Progenitor cell of endocrine pancreas (in vitro differentiated cells): ENCODE measurements at regions not wholly inside any gene's neighbourhood (a gene's known extent, or its start where the extent isn't known, plus 50 kb on each side); places are given as distances from the start of the nearest gene placed in this dataset.
"Not testable (repeated sequence)": the region's sequence is repeated elsewhere in the genome, so short reads cannot be mapped to it uniquely, and the experiment has no call there.

Experiments
- DNase-seq: peaks from one replicate; pipeline ENCODE4 v3.0.0; 2021; ENCODE audit warnings: low spot score; ENCODE audit not compliant: unreplicated experiment
- H3K27ac Mint-ChIP-seq: 2 replicates; pipeline ENCODE4 v1.8.0; 2021; ENCODE audit warnings: mild to moderate bottlenecking, moderate library complexity, mixed read lengths
- H3K27me3 Mint-ChIP-seq: 2 replicates; pipeline ENCODE4 v1.8.0; 2021; ENCODE audit warnings: mixed read lengths
- H3K36me3 Mint-ChIP-seq: 2 replicates; pipeline ENCODE4 v1.8.0; 2022; ENCODE audit warnings: mixed read lengths; ENCODE audit not compliant: insufficient read depth
- H3K4me1 Mint-ChIP-seq: 2 replicates; pipeline ENCODE4 v1.8.0; 2021; ENCODE audit warnings: low read depth, mixed read lengths
- H3K4me3 Mint-ChIP-seq: 2 replicates; pipeline ENCODE4 v1.8.0; 2021; ENCODE audit warnings: low read depth, mild to moderate bottlenecking, moderate library complexity, mixed read lengths
- H3K9me3 Mint-ChIP-seq: 2 replicates; pipeline ENCODE4 v1.8.0; 2021; ENCODE audit warnings: low read depth, mixed read lengths
- TF ChIP-seq, protein P1 (sequence below): fragments of 200-600 bp; sonication (generic); IDR thresholded peaks from one replicate; pipeline ENCODE4 v1.5.0; 2021; ENCODE audit warnings: antibody characterized with exemption, mild to moderate bottlenecking; ENCODE audit not compliant: unreplicated experiment

DNA sequence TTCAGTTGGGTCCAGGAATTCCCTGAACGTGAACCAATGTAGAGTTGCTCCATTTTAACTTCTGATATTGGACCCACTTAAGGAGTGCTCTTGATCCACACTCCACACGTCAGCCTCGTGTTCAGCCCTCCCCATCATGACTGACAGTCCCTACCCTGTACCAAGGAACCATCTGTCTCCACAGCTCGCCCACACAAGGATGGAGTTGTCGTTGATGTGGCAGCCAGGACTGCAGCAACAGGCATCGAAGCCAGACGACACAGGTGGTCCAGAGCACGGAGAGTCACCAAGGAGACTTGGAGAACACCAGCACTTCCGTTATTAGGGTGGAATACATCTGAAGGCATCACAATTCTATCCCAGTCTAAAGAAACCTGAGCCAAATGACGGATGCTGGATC lies 472.1 kb upstream of the NR3C2 start:
- no peak overlapping the region for H3K4me3 Mint-ChIP-seq
- TF ChIP-seq, protein P1, sequence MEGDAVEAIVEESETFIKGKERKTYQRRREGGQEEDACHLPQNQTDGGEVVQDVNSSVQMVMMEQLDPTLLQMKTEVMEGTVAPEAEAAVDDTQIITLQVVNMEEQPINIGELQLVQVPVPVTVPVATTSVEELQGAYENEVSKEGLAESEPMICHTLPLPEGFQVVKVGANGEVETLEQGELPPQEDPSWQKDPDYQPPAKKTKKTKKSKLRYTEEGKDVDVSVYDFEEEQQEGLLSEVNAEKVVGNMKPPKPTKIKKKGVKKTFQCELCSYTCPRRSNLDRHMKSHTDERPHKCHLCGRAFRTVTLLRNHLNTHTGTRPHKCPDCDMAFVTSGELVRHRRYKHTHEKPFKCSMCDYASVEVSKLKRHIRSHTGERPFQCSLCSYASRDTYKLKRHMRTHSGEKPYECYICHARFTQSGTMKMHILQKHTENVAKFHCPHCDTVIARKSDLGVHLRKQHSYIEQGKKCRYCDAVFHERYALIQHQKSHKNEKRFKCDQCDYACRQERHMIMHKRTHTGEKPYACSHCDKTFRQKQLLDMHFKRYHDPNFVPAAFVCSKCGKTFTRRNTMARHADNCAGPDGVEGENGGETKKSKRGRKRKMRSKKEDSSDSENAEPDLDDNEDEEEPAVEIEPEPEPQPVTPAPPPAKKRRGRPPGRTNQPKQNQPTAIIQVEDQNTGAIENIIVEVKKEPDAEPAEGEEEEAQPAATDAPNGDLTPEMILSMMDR, result no peak

DNA sequence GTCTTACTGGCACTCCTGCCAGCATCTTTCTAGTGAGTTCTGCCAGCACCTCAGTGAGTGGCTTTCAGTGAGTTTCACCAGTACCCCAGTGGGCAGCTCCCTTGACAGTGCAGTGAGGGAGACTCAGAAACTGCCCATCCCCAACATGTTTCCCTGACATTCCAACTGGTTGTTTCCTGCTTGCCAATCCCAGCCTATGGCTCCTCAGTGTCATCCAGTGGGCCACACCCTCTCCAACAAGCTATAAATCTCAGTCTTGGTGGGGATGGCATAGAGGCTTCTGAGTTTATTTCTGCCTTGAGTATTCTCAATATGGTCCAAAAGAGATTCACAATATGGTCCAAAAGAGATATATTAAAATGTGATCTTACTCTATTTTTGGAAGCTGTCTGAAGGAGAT lies 461.2 kb upstream of the NR3C2 start:
- Mint-ChIP-seq H3K36me3 (peaks cover 1% of the 10 kb centered on the region), H3K9me3 (peaks cover 10% of the 10 kb centered on the region), H3K27me3 (no peaks in the 10 kb centered on the region), H3K4me3 (no peak overlapping the region), H3K27ac (no peak overlapping the region), H3K4me1 (peaks cover 5% of the 10 kb centered on the region)
- DNase-seq, result no peak
- TF ChIP-seq, protein P1, result no peak

More for the DNA sequence above, 472.1 kb upstream of the NR3C2 start:
- H3K36me3 Mint-ChIP-seq, result no peaks in the 10 kb centered on the region
- H3K27me3 Mint-ChIP-seq, result no peaks in the 10 kb centered on the region
- no peak overlapping the region for H3K27ac Mint-ChIP-seq
- no peak for DNase-seq
- no peaks in the 10 kb centered on the region for H3K4me1 Mint-ChIP-seq
- peaks cover 6% of the 10 kb centered on the region for H3K9me3 Mint-ChIP-seq

GRCh38 chr4:148901075-148901705 lies 459.0 kb upstream of the NR3C2 start:
- no peak for DNase-seq
- no peak overlapping the region for H3K4me3 Mint-ChIP-seq
- H3K9me3 Mint-ChIP-seq, result peaks cover 20% of the 10 kb centered on the region
- peaks cover 4% of the 10 kb centered on the region for H3K36me3 Mint-ChIP-seq
- TF ChIP-seq, protein P1, result no peak
- peaks cover 5% of the 10 kb centered on the region for H3K4me1 Mint-ChIP-seq
- no peaks in the 10 kb centered on the region for H3K27me3 Mint-ChIP-seq
- no peak overlapping the region for H3K27ac Mint-ChIP-seq

DNA sequence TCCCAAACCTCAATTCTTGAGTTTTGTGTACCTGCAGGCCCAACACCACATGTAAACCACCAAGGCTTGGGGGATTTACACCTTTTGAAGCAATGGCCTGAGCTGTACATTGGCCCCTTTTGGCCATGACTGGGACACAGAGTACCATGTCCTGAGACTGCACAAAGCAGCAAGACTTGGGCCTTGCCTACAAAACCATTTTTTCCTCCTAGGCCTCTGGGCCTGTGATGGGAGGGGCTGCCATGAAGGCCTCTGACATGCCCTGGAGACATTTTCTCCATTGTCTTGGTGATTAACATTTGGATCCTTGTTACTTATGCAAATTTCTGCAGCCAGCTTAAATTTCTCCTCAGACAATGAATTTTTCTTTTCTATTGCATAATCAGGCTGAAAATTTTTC lies 455.9 kb upstream of the NR3C2 start:
- H3K4me1 Mint-ChIP-seq, H3K27me3 Mint-ChIP-seq, H3K27ac Mint-ChIP-seq, DNase-seq, H3K4me3 Mint-ChIP-seq, H3K36me3 Mint-ChIP-seq: not testable (repeated sequence)
- H3K9me3 Mint-ChIP-seq, result peaks cover 20% of the 10 kb centered on the region

- TF ChIP-seq, protein P1, result no peak
- Mint-ChIP-seq H3K4me3 (no peak overlapping the region), H3K9me3 (peaks cover 9% of the 10 kb centered on the region), H3K27me3 (no peaks in the 10 kb centered on the region), H3K27ac (no peak overlapping the region), H3K36me3 (peaks cover 3% of the 10 kb centered on the region), H3K4me1 (peaks cover 1% of the 10 kb centered on the region)
- DNase-seq, result no peak
Observed at GRCh38 chr4:148893095-148893494, 450.9 kb upstream of the NR3C2 start.

DNA sequence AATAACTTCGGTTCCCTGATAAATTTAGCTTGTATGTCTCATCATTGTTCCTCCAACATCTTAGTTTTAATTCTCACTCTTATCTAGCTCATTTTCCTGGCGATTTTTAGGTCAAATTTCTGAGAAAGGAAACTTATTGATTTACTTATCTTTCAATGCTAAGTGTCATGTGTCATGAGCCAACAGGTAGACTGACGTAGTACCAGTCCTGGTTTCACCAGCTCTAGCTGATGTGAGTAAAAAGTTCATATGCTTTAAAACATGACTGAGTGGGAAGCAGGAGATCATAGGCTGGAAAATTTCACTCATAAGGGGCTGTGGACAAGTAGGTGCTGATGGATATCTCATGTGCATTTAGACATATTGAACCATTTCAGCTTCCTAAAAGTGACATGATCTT lies 441.7 kb upstream of the NR3C2 start:
- no peaks in the 10 kb centered on the region for H3K36me3 Mint-ChIP-seq
- H3K4me1 Mint-ChIP-seq, result peaks cover 16% of the 10 kb centered on the region
- no peaks in the 10 kb centered on the region for H3K9me3 Mint-ChIP-seq
- H3K27me3 Mint-ChIP-seq, result peaks cover 6% of the 10 kb centered on the region
- H3K27ac Mint-ChIP-seq, result no peak overlapping the region
- H3K4me3 Mint-ChIP-seq, result no peak overlapping the region
- TF ChIP-seq, protein P1, result no peak
- DNase-seq, result no peak
